AG04450 (cell line): ENCODE measurements at regions not wholly inside any gene's neighbourhood (a gene's known extent, or its start where the extent isn't known, plus 50 kb on each side); places are given as distances from the start of the nearest gene placed in this dataset.

ENCODE experiments used
- CTCF ChIA-PET: fragments of 300-600, 350-600 bp; formaldehyde crosslinking; extraction: SDS; loops from one replicate; lab custom pipeline; 2022; ENCODE audit warnings: antibody characterized with exemption, inconsistent platforms; lab: Charles Lee
- POLR2A ChIA-PET: fragments of 350-600 bp; formaldehyde crosslinking; extraction: SDS; loops from one replicate; lab custom pipeline; 2021; ENCODE audit warnings: antibody characterized with exemption, inconsistent platforms; lab: Yijun Ruan, JAX
- DNase-seq: peaks from one replicate; pipeline ENCODE4 v3.0.0-alpha.2; 2011; ENCODE audit warnings: low read depth, low spot score
- H3K27ac ChIP-seq: one replicate; pipeline ENCODE4 v1.5.1; 2012; ENCODE audit warnings: low read depth, low read length, control low read depth
- H3K27me3 ChIP-seq: one replicate; pipeline ENCODE4 v1.6.0; 2012; ENCODE audit warnings: low read length; ENCODE audit not compliant: control insufficient read depth, insufficient read depth
- H3K4me3 ChIP-seq: 2 replicates; pipeline ENCODE4 v1.5.1; 2011; ENCODE audit warnings: mild to moderate bottlenecking, low read depth, low read length, control low read depth
- H3K9me3 ChIP-seq: 2 replicates; pipeline ENCODE4 v1.5.1; 2012; ENCODE audit warnings: low read length; ENCODE audit not compliant: control insufficient read depth, insufficient read depth
- TF ChIP-seq, protein P1 (sequence below): IDR thresholded peaks from 2 replicates; pipeline ENCODE4 v1.5.1; 2011; ENCODE audit warnings: low read depth, low read length, control low read depth, inconsistent platforms

DNA sequence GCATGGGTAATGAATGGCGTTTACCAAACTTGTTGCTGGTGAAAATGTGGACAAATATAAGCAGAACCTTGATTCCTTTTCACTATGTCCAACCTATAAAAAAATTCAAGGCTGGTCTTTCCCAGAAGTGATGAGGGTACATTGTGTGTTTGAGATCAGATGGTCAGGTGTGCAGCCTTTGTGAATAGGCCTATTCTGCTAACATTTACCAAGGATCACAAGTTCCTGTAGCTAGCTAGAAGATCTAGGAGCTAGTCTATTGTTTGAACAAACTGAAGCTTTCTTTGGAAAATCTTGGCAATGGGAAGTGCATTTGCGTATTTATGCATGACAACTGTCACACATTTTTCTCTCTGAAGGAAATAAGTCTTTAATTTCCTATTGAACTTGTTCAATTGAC, 489.6 kb downstream of the KLF5 start:
- H3K4me3 ChIP-seq = no peak overlapping the region
- ChIA-PET POLR2A (no interaction called here), CTCF (no interaction called here)
- H3K9me3 ChIP-seq = no peaks in the 10 kb centered on the region
- DNase-seq = no peak
- H3K27ac ChIP-seq = no peak overlapping the region
- H3K27me3 ChIP-seq = no peaks in the 10 kb centered on the region
- TF ChIP-seq, protein P1, sequence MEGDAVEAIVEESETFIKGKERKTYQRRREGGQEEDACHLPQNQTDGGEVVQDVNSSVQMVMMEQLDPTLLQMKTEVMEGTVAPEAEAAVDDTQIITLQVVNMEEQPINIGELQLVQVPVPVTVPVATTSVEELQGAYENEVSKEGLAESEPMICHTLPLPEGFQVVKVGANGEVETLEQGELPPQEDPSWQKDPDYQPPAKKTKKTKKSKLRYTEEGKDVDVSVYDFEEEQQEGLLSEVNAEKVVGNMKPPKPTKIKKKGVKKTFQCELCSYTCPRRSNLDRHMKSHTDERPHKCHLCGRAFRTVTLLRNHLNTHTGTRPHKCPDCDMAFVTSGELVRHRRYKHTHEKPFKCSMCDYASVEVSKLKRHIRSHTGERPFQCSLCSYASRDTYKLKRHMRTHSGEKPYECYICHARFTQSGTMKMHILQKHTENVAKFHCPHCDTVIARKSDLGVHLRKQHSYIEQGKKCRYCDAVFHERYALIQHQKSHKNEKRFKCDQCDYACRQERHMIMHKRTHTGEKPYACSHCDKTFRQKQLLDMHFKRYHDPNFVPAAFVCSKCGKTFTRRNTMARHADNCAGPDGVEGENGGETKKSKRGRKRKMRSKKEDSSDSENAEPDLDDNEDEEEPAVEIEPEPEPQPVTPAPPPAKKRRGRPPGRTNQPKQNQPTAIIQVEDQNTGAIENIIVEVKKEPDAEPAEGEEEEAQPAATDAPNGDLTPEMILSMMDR = no peak

DNA sequence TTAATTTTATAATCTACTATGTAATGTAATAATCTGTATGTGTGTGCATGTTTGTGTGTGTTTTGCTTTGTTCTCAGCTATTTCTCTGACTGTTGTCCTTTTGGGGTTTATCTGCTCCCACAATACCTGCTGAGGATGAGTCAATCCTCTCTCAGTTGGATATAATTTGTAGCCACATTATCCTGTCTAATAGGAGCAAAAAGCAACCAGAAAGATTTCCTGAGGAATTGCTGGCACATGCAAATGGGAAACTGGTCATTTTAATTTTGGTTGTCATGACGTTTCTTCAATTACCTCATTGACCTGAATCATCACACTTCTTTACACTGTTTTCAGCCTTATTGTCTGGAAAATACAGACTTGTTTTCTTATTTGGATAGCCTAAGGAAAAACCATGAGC, 488.4 kb downstream of the KLF5 start:
- POLR2A ChIA-PET = no interaction called here
- no peak overlapping the region for H3K27ac ChIP-seq
- CTCF ChIA-PET = no interaction called here
- TF ChIP-seq, protein P1 = no peak
- no peaks in the 10 kb centered on the region for H3K9me3 ChIP-seq
- no peaks in the 10 kb centered on the region for H3K27me3 ChIP-seq
- H3K4me3 ChIP-seq = no peak overlapping the region
- DNase-seq = no peak

GRCh38 chr13:73544175-73544574, 485.4 kb downstream of the KLF5 start:
- TF ChIP-seq, protein P1 = no peak
- DNase-seq = no peak
- ChIA-PET POLR2A (no interaction called here), CTCF (interaction anchor here (1.3 kb wide), 1 partner anchor 10 kb away, joined by 3 read pairs; no protein-coding TSS in a partner anchor)
- Histone ChIP-seq H3K4me3 (no peak overlapping the region), H3K27me3 (no peaks in the 10 kb centered on the region), H3K9me3 (no peaks in the 10 kb centered on the region), H3K27ac (no peak overlapping the region)

DNA sequence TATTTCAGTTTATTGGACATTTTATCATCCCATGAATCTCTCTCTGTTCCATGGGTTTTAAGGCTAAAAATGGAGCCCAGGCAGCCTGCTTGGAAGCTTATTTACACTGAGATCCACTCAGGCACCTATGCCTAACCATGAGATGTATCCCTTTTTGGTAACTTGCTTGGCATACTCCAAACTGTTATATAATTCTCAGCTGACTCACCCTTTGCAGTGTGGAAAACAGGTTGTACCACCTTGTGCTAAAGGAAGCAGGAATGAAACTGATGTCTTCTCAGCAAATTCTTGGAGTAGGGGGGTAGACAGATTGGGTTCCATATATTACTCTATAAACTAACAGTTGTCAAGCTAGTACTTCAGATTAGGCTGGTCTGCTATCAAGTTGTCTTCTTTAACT, 483.6 kb downstream of the KLF5 start:
- POLR2A ChIA-PET = no interaction called here
- CTCF ChIA-PET = no interaction called here
- H3K27ac ChIP-seq = no peak overlapping the region

GRCh38 chr13:73536865-73537264, 478.1 kb downstream of the KLF5 start:
- no peak overlapping the region for H3K4me3 ChIP-seq
- POLR2A ChIA-PET = no interaction called here

More for the DNA sequence above, 483.6 kb downstream of the KLF5 start:
- Histone ChIP-seq H3K4me3 (no peak overlapping the region), H3K9me3 (no peaks in the 10 kb centered on the region), H3K27me3 (no peaks in the 10 kb centered on the region)
- TF ChIP-seq, protein P1 = no peak
- DNase-seq = no peak

More at GRCh38 chr13:73536865-73537264, 478.1 kb downstream of the KLF5 start:
- CTCF ChIA-PET = no interaction called here
- Histone ChIP-seq H3K27ac (no peak overlapping the region), H3K27me3 (no peaks in the 10 kb centered on the region), H3K9me3 (no peaks in the 10 kb centered on the region)
- DNase-seq = no peak
- TF ChIP-seq, protein P1 = no peak
